ENCODE measurements at regions not wholly inside any gene's neighbourhood (a gene's known extent, or its start where the extent isn't known, plus 50 kb on each side); places are given as distances from the start of the nearest gene placed in this dataset.

DNA sequence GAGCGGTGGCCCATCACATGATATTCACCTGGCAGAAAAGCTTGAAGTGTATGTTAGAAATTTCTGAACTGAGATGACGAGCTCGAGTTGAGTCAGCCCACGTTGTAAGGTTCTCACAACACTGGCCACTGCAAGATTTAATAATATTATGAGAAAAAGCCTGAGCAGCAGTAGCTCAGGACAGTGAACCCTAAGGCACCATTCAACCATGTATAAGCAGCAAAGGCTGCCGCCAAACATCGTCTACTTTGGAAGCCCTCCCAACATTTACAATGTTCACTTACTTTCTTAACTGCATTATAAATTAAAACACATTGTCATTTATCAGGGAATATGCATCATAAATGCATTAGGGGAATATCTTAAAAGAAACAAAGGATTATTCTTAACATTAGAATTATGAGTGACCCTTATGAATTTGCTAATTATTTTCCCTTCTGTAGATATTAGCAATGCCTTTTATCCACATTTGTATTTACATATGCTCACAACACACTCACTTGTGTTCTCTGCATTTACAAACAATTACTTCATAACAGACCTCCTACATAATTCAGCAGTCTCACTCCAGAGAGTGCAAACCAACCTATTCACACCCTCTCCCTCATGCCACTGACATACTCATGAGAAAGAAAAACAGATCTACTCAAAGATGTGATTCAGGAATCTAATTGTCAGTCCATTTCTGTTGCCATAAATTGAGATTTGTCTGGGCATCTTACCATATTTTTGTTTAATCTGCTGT lies 57.7 kb upstream of the CARD18 start:
- no peak for DNase-seq

DNA sequence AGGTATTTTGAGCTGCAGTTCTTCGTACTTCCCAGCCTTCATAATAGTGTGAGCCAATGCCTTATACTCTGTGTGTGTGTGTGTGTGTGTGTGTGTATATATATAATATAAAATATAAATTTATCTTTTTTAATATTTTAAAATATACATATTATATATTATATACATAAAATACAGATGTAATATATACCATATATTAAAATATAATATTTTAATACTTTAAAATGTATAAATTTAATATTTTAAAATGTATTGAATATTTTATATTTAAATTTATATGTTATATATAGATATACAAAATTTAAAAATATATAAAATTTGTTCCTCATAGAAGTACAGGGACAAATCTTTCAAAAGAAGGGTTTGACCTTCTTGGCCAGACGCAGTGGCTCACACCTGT lies 53.7 kb upstream of the CARD18 start:
- no peak for DNase-seq

DNA sequence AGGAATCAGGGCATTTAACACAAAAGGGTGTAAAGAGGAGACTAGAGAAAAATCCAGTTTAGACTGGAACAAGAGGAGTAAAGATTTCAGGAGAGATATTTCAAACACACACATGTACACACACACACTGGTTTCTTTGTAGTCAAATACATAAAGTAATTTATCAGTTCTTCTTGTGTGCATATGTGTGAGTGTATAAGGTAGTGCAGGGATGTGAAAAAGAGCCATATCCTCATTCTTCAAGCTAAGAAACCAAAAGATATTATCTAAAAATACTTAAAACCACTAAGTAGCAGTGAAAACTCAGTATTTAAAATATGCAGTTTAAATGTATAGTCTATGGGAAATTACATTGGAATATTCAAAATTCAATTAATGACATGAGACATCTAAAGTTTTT lies 52.5 kb upstream of the CARD18 start:
- no peak for DNase-seq

DNA sequence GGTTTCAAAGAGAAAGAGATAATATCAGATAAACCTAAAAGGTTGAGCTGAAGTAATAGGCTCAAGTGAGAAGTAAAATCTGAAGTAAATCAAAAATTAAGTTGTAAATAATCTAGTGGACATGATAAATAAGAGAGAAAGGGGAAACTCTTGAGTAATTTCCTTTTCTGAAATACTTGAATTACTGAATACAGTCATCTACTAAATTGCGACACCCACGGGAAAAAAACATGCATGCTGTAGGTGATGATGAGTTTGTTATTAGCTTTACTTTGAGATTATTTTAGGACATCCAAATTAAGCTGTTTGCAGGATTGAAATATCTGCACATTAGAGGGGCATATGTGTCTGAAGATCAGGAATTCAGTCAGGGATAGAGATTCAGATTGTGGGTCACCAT lies 50.0 kb upstream of the CARD18 start:
- no peak for DNase-seq
